Epithelial cell of prostate (primary cell): ENCODE measurements at regions not wholly inside any gene's neighbourhood (a gene's known extent, or its start where the extent isn't known, plus 50 kb on each side); places are given as distances from the start of the nearest gene placed in this dataset.

Experiments
- DNase-seq: peaks from one replicate; pipeline ENCODE4 v3.0.0-alpha.2; 2011; ENCODE audit warnings: low read depth, low spot score
- H3K27ac ChIP-seq: fragments of 450-650 bp; 2 replicates; pipeline ENCODE4 v1.5.1; 2017; ENCODE audit warnings: mild to moderate bottlenecking

- H3K27ac ChIP-seq: no peak overlapping the region
- DNase-seq: no peak
Measured at GRCh38 chr13:58025821-58026220, 394.3 kb downstream of the PCDH17 start.

- no peak overlapping the region for H3K27ac ChIP-seq
- no peak for DNase-seq
Measured at GRCh38 chr13:58032676-58033460, 401.3 kb downstream of the PCDH17 start.

- DNase-seq: no peak
- no peak overlapping the region for H3K27ac ChIP-seq
Measured at GRCh38 chr13:58043971-58044370, 412.4 kb downstream of the PCDH17 start.

- no peak overlapping the region for H3K27ac ChIP-seq
- DNase-seq: no peak
Measured at GRCh38 chr13:58048670-58049069, 417.1 kb downstream of the PCDH17 start.

GRCh38 chr13:58051396-58051795 is 419.9 kb downstream of the PCDH17 start:
- DNase-seq: no peak
- no peak overlapping the region for H3K27ac ChIP-seq

GRCh38 chr13:58051807-58052375 is 420.3 kb downstream of the PCDH17 start:
- no peak for DNase-seq
- no peak overlapping the region for H3K27ac ChIP-seq

GRCh38 chr13:58056426-58056825 is 424.9 kb downstream of the PCDH17 start:
- H3K27ac ChIP-seq: no peak overlapping the region
- DNase-seq: no peak

- no peak for DNase-seq
- no peak overlapping the region for H3K27ac ChIP-seq
Measured at GRCh38 chr13:58059624-58060023, 428.1 kb downstream of the PCDH17 start.

GRCh38 chr13:58080806-58081205 is 449.3 kb downstream of the PCDH17 start:
- no peak overlapping the region for H3K27ac ChIP-seq
- no peak for DNase-seq

GRCh38 chr13:58081301-58081820 is 449.8 kb downstream of the PCDH17 start:
- no peak for DNase-seq
- no peak overlapping the region for H3K27ac ChIP-seq

GRCh38 chr13:58083064-58083463 is 451.5 kb downstream of the PCDH17 start:
- no peak for DNase-seq
- H3K27ac ChIP-seq: no peak overlapping the region

- DNase-seq: no peak
- no peak overlapping the region for H3K27ac ChIP-seq
Measured at GRCh38 chr13:58085274-58085673, 453.7 kb downstream of the PCDH17 start.

- no peak for DNase-seq
Measured at GRCh38 chr13:58085819-58086218, 454.3 kb downstream of the PCDH17 start.

GRCh38 chr13:58087566-58087965 is 456.0 kb downstream of the PCDH17 start:
- no peak overlapping the region for H3K27ac ChIP-seq
- no peak for DNase-seq

More at GRCh38 chr13:58085819-58086218, 454.3 kb downstream of the PCDH17 start:
- H3K27ac ChIP-seq: no peak overlapping the region

- no peak for DNase-seq
- no peak overlapping the region for H3K27ac ChIP-seq
Measured at GRCh38 chr13:58093394-58093793, 461.9 kb downstream of the PCDH17 start.

- no peak overlapping the region for H3K27ac ChIP-seq
- DNase-seq: no peak
Measured at GRCh38 chr13:58097831-58098230, 466.3 kb downstream of the PCDH17 start.

- H3K27ac ChIP-seq: no peak overlapping the region
- peak; percentile 18 for DNase-seq
Measured at GRCh38 chr13:58119351-58119750, 487.8 kb downstream of the PCDH17 start.

- no peak overlapping the region for H3K27ac ChIP-seq
- no peak for DNase-seq
Measured at GRCh38 chr13:58119804-58120203, 488.3 kb downstream of the PCDH17 start.

- H3K27ac ChIP-seq: no peak overlapping the region
- DNase-seq: no peak
Measured at GRCh38 chr13:58126496-58126895, 495.0 kb downstream of the PCDH17 start.

GRCh38 chr13:58134012-58134411 is 502.5 kb downstream of the PCDH17 start:
- H3K27ac ChIP-seq: no peak overlapping the region
- no peak for DNase-seq

GRCh38 chr13:58134525-58134924 is 503.0 kb downstream of the PCDH17 start:
- H3K27ac ChIP-seq: no peak overlapping the region
- DNase-seq: no peak

- H3K27ac ChIP-seq: no peak overlapping the region
Measured at GRCh38 chr13:58142952-58143351, 511.4 kb downstream of the PCDH17 start.

More at GRCh38 chr13:58142952-58143351, 511.4 kb downstream of the PCDH17 start:
- DNase-seq: no peak
